ENCODE measurements at regions not wholly inside any gene's neighbourhood (a gene's known extent, or its start where the extent isn't known, plus 50 kb on each side); places are given as distances from the start of the nearest gene placed in this dataset.

DNA sequence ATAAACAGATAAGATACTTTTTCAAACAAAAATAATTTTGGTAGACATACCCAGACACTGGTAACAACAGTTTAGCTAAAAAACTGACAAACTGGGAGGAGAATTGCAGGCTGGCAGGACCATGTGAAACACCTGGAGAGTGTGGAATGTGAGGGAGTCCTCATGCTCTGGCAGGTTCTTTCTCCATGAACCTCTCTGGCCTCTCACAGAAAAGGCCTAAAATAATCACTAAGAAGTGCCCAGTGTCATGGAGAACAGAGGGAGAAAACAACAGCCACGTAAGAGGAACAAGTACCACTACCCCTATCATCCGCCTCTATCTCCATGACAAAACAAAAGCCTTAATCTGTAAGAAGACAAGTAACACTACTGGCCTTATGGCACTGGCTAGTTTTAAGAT, 1227.5 kb upstream of the CDH9 start:
- H3K27me3 ChIP-seq, result no peaks in the 10 kb centered on the region
- WGBS, 3 donors, result 79 to 85% (median 82%) methylated on average over 2 of the region's 2 CpGs
- TF ChIP-seq CTCF (IDR thresholded peaks at IDR 0.05), result no peak
- no peak for TF ChIP-seq POLR2A (IDR thresholded peaks at IDR 0.05)
- no peak for TF ChIP-seq EP300 (IDR thresholded peaks at IDR 0.05)

GRCh38 chr5:28254846-28255245, 1216.5 kb upstream of the CDH9 start:
- no peak for TF ChIP-seq EP300 (IDR thresholded peaks at IDR 0.05)
- no peak for TF ChIP-seq CTCF (IDR thresholded peaks at IDR 0.05)
- no peak for TF ChIP-seq POLR2A (IDR thresholded peaks at IDR 0.05)
- no peaks in the 10 kb centered on the region for H3K4me1 ChIP-seq (ENCODE audit: insufficient read depth)
- no peaks in the 10 kb centered on the region for H3K9me3 ChIP-seq
- H3K27ac ChIP-seq, result no peak overlapping the region
- no peaks in the 10 kb centered on the region for H3K36me3 ChIP-seq
- no peak for DNase-seq
- H3K27me3 ChIP-seq, result no peaks in the 10 kb centered on the region
- intact Hi-C loops (cut with DNase I), result no loop called here
- no peak overlapping the region for H3K4me3 ChIP-seq

More for the DNA sequence above, 1227.5 kb upstream of the CDH9 start:
- no peak for DNase-seq
- no peaks in the 10 kb centered on the region for H3K4me1 ChIP-seq (ENCODE audit: insufficient read depth)
- H3K4me3 ChIP-seq, result no peak overlapping the region
- no peak overlapping the region for H3K27ac ChIP-seq
- no peaks in the 10 kb centered on the region for H3K9me3 ChIP-seq
- intact Hi-C loops (cut with DNase I), result no loop called here
- no peaks in the 10 kb centered on the region for H3K36me3 ChIP-seq

GRCh38 chr5:28253431-28253830, 1215.0 kb upstream of the CDH9 start:
- intact Hi-C loops (cut with DNase I), result no loop called here
- no peak for DNase-seq
- no peak overlapping the region for H3K4me3 ChIP-seq
- 63 to 72% (median 65%) methylated on average over 6 of the region's 6 CpGs for WGBS, 3 donors
- no peaks in the 10 kb centered on the region for H3K27me3 ChIP-seq
- H3K36me3 ChIP-seq, result no peaks in the 10 kb centered on the region
- H3K4me1 ChIP-seq (ENCODE audit: insufficient read depth), result no peaks in the 10 kb centered on the region
- H3K27ac ChIP-seq, result no peak overlapping the region
- no peaks in the 10 kb centered on the region for H3K9me3 ChIP-seq
- TF ChIP-seq EP300 (IDR thresholded peaks at IDR 0.05) (no peak), CTCF (IDR thresholded peaks at IDR 0.05) (no peak), POLR2A (IDR thresholded peaks at IDR 0.05) (no peak)

GRCh38 chr5:28249771-28250415, 1211.5 kb upstream of the CDH9 start:
- 81 to 89% (median 83%) methylated on average over 5 of the region's 5 CpGs for WGBS, 3 donors
- Histone ChIP-seq H3K4me3 (no peak overlapping the region), H3K36me3 (no peaks in the 10 kb centered on the region), H3K27me3 (no peaks in the 10 kb centered on the region), H3K4me1 (ENCODE audit: insufficient read depth) (no peaks in the 10 kb centered on the region), H3K27ac (no peak overlapping the region), H3K9me3 (no peaks in the 10 kb centered on the region)
- intact Hi-C loops (cut with DNase I), result no loop called here
- TF ChIP-seq EP300 (IDR thresholded peaks at IDR 0.05), result no peak
- no peak for TF ChIP-seq POLR2A (IDR thresholded peaks at IDR 0.05)
- no peak for TF ChIP-seq CTCF (IDR thresholded peaks at IDR 0.05)
- DNase-seq, result no peak

Measured in ovary (tissue), 7 donors.